H9 (cell line): ENCODE measurements at regions not wholly inside any gene's neighbourhood (a gene's known extent, or its start where the extent isn't known, plus 50 kb on each side); places are given as distances from the start of the nearest gene placed in this dataset.

ENCODE experiments used
- DNase-seq: peaks from one replicate; pipeline ENCODE4 v3.0.0-alpha.2; 2017
- H2AFZ ChIP-seq: one replicate; pipeline ENCODE4 v1.6.1; 2013; ENCODE audit warnings: mild to moderate bottlenecking, low read length, control low read depth, moderate library complexity
- H2AK5ac ChIP-seq: 2 replicates; pipeline ENCODE4 v1.6.1; 2013; ENCODE audit warnings: low read length, control low read depth, mixed read lengths; ENCODE audit not compliant: insufficient read length
- H2BK120ac ChIP-seq: one replicate; pipeline ENCODE4 v1.6.1; 2013; ENCODE audit warnings: low read depth, mild to moderate bottlenecking, low read length, control low read depth, inconsistent platforms; ENCODE audit not compliant: poor library complexity, severe bottlenecking
- H2BK12ac ChIP-seq: 2 replicates; pipeline ENCODE4 v1.6.1; 2013; ENCODE audit warnings: low read length, control low read depth, mixed read lengths, low read depth; ENCODE audit not compliant: insufficient read length
- H2BK15ac ChIP-seq: 2 replicates; pipeline ENCODE4 v1.6.1; 2013; ENCODE audit warnings: low read depth, low read length, control low read depth
- H2BK20ac ChIP-seq: one replicate; pipeline ENCODE4 v1.6.1; 2013; ENCODE audit warnings: low read depth, mild to moderate bottlenecking, low read length, control low read depth, inconsistent platforms; ENCODE audit not compliant: poor library complexity, severe bottlenecking
- H2BK5ac ChIP-seq: 2 replicates; pipeline ENCODE4 v1.6.1; 2013; ENCODE audit warnings: low read length, control low read depth, mixed read lengths; ENCODE audit not compliant: insufficient read length
- H3K14ac ChIP-seq: 2 replicates; pipeline ENCODE4 v1.6.1; 2013; ENCODE audit warnings: low read length, control low read depth; ENCODE audit not compliant: insufficient read depth
- H3K18ac ChIP-seq: 2 replicates; pipeline ENCODE4 v1.6.1; 2013; ENCODE audit warnings: low read depth, mild to moderate bottlenecking, mixed read lengths, low read length, control low read depth; ENCODE audit not compliant: insufficient read length
- H3K23ac ChIP-seq: 2 replicates; pipeline ENCODE4 v1.6.1; 2013; ENCODE audit warnings: low read length, control low read depth, mixed read lengths, low read depth; ENCODE audit not compliant: insufficient read length
- H3K23me2 ChIP-seq: 2 replicates; pipeline ENCODE4 v1.6.1; 2013; ENCODE audit warnings: low read depth, mild to moderate bottlenecking, mixed read lengths, low read length, control low read depth; ENCODE audit not compliant: insufficient read length, poor library complexity, severe bottlenecking
- H3K27ac ChIP-seq: 2 replicates; pipeline ENCODE4 v1.5.1; 2013; ENCODE audit warnings: low read length, control low read depth, mixed read lengths, low read depth; ENCODE audit not compliant: insufficient read length
- H3K27me3 ChIP-seq: 2 replicates; pipeline ENCODE4 v1.6.1; 2013; ENCODE audit warnings: low read length, control low read depth, inconsistent platforms; ENCODE audit not compliant: insufficient read depth
- H3K4ac ChIP-seq: 2 replicates; pipeline ENCODE4 v1.6.1; 2013; ENCODE audit warnings: low read depth, mild to moderate bottlenecking, control low read depth, inconsistent platforms, low read length, moderate library complexity
- H3K4me1 ChIP-seq: 2 replicates; pipeline ENCODE4 v1.6.1; 2013; ENCODE audit warnings: low read length, control low read depth, inconsistent platforms; ENCODE audit not compliant: insufficient read depth
- H3K4me2 ChIP-seq: 2 replicates; pipeline ENCODE4 v1.6.1; 2013; ENCODE audit warnings: low read length, control low read depth, mixed read lengths; ENCODE audit not compliant: insufficient read length, insufficient read depth
- H3K56ac ChIP-seq: 2 replicates; pipeline ENCODE4 v1.6.1; 2013; ENCODE audit warnings: low read depth, mild to moderate bottlenecking, mixed read lengths, low read length, control low read depth; ENCODE audit not compliant: insufficient read length
- H3K79me1 ChIP-seq: 2 replicates; pipeline ENCODE4 v1.6.1; 2013; ENCODE audit warnings: low read depth, mild to moderate bottlenecking, moderate library complexity, low read length, control low read depth, inconsistent platforms; ENCODE audit not compliant: insufficient read depth, poor library complexity, severe bottlenecking
- H3K79me2 ChIP-seq: 2 replicates; pipeline ENCODE4 v1.6.1; 2013; ENCODE audit warnings: low read length, control low read depth, inconsistent platforms; ENCODE audit not compliant: insufficient read depth
- H3K9ac ChIP-seq: 2 replicates; pipeline ENCODE4 v1.6.1; 2013; ENCODE audit warnings: low read length, control low read depth, mixed read lengths; ENCODE audit not compliant: insufficient read length; ENCODE audit errors: extremely low read depth
- H3K9me3 ChIP-seq: one replicate; pipeline ENCODE4 v1.6.1; 2013; ENCODE audit warnings: low read depth, low read length, inconsistent platforms; ENCODE audit not compliant: control insufficient read depth
- H3T11ph ChIP-seq: one replicate; pipeline ENCODE4 v1.6.1; 2013; ENCODE audit warnings: mild to moderate bottlenecking, low read length, control low read depth, inconsistent platforms
- H4K20me1 ChIP-seq: one replicate; pipeline ENCODE4 v1.6.1; 2013; ENCODE audit not compliant: control insufficient read depth, insufficient read length, insufficient read depth
- H4K5ac ChIP-seq: 2 replicates; pipeline ENCODE4 v1.6.1; 2013; ENCODE audit warnings: low read depth, mild to moderate bottlenecking, mixed read lengths, low read length, control low read depth; ENCODE audit not compliant: insufficient read length
- H4K8ac ChIP-seq: replicated peaks from 2 replicates; pipeline ENCODE4 v1.6.1; 2013; ENCODE audit warnings: low read length, control low read depth, mixed read lengths, low read depth; ENCODE audit not compliant: insufficient read length
- H4K91ac ChIP-seq: 2 replicates; pipeline ENCODE4 v1.6.1; 2013; ENCODE audit warnings: low read depth, mild to moderate bottlenecking, moderate library complexity, mixed read lengths, low read length, control low read depth; ENCODE audit not compliant: insufficient read length
- H3K27ac Mint-ChIP-seq, 3 experiments: 2 replicates in 2 of 3; 3 replicates in 1 of 3; pipeline ENCODE4 v1.8.0; 2020 to 2021; ENCODE audit warnings: mixed read lengths in 3 of 3, mild to moderate bottlenecking in 1 of 3, moderate library complexity in 1 of 3
- H3K27me3 Mint-ChIP-seq: 2 replicates; pipeline ENCODE4 v1.8.0; 2021; ENCODE audit warnings: low read depth, mild to moderate bottlenecking, moderate library complexity, mixed read lengths
- H3K36me3 Mint-ChIP-seq, 3 experiments: 2 replicates in 2 of 3; 3 replicates in 1 of 3; pipeline ENCODE4 v1.8.0; 2020 to 2021; ENCODE audit warnings: low read depth in 3 of 3, mixed read lengths in 3 of 3; ENCODE audit not compliant: insufficient read depth in 1 of 3
- H3K4me1 Mint-ChIP-seq, 2 experiments: 2 replicates each; pipeline ENCODE4 v1.8.0; 2020; ENCODE audit warnings: mixed read lengths in 2 of 2
- H3K4me3 Mint-ChIP-seq, 2 experiments: 2 replicates in 1 of 2; 3 replicates in 1 of 2; pipeline ENCODE4 v1.8.0; 2020 to 2021; ENCODE audit warnings: mild to moderate bottlenecking in 2 of 2, mixed read lengths in 2 of 2, moderate library complexity in 1 of 2
- H3K9me3 Mint-ChIP-seq, 2 experiments: 2 replicates in 1 of 2; 3 replicates in 1 of 2; pipeline ENCODE4 v1.8.0; 2020; ENCODE audit warnings: mild to moderate bottlenecking in 2 of 2, mixed read lengths in 2 of 2, moderate library complexity in 1 of 2
- WGBS: extraction: QIAGEN DNeasy Blood & Tissue Kit; methylation state at CpG from one replicate; pipeline ENCODE4 v1.1.7; 2013; ENCODE audit warnings: missing lambda C conversion rate, low lambda C conversion rate, mixed read lengths; ENCODE audit not compliant: insufficient read length; ENCODE audit errors: extremely low coverage; 5-methylcytosine and 5-hydroxymethylcytosine counted together
- TF ChIP-seq, protein P1 (sequence below): fragments of 200-600 bp; sonication (generic); conservative IDR thresholded peaks from 3 replicates; pipeline ENCODE4 v1.8.0; 2021; ENCODE audit warnings: antibody characterized with exemption, mild to moderate bottlenecking

DNA sequence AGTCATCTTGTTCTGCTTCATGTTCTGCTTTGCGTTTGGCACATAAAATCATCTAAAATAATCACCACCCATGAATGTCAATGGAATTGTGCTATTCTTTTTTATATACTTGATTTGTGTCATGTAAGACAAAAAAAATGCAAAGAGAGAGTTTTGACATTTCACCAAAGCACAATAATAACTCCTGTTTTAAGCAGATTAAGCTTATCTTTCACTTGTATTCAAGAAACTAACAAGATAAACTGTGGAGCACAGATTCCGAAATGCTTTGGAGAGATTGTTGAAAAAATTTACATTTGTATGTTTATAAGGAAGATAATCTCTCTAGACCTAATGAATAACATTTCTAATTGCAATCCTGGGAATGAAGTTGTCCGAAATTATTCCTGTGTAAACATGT lies 225.1 kb upstream of the ANXA10 start:
- Mint-ChIP-seq H3K9me3 (peaks cover 0 to 2% of the 10 kb centered on the region in 2 experiments; a peak in 2 of 5 replicates), H3K4me1 (no peaks in the 10 kb centered on the region), H3K27me3 (no peaks in the 10 kb centered on the region), H3K27ac (no peak overlapping the region), H3K36me3 (no peaks in the 10 kb centered on the region; a peak in 1 of 7 replicates), H3K4me3 (no peak overlapping the region)
- Histone ChIP-seq H2AFZ (no peak overlapping the region), H3K23me2 (no peaks in the 10 kb centered on the region), H3K4me1 (no peaks in the 10 kb centered on the region), H2BK120ac (no peak overlapping the region), H4K5ac (no peak overlapping the region), H2BK12ac (no peak overlapping the region), H3K9ac (no peak overlapping the region), H3K27me3 (no peaks in the 10 kb centered on the region), H4K20me1 (no peaks in the 10 kb centered on the region), H3K27ac (no peak overlapping the region), H3K23ac (no peak overlapping the region), H3K79me1 (no peaks in the 10 kb centered on the region), H4K8ac (no peak overlapping the region), H2AK5ac (no peak overlapping the region), H3K79me2 (no peaks in the 10 kb centered on the region), H2BK5ac (no peak overlapping the region), H3K14ac (no peak overlapping the region), H3K18ac (no peak overlapping the region), H3T11ph (no peak overlapping the region), H2BK15ac (no peak overlapping the region), H3K9me3 (no peaks in the 10 kb centered on the region), H3K4ac (no peak overlapping the region), H3K56ac (no peak overlapping the region), H2BK20ac (no peak overlapping the region), H4K91ac (no peak overlapping the region), H3K4me2 (no peak overlapping the region)
- TF ChIP-seq, protein P1, sequence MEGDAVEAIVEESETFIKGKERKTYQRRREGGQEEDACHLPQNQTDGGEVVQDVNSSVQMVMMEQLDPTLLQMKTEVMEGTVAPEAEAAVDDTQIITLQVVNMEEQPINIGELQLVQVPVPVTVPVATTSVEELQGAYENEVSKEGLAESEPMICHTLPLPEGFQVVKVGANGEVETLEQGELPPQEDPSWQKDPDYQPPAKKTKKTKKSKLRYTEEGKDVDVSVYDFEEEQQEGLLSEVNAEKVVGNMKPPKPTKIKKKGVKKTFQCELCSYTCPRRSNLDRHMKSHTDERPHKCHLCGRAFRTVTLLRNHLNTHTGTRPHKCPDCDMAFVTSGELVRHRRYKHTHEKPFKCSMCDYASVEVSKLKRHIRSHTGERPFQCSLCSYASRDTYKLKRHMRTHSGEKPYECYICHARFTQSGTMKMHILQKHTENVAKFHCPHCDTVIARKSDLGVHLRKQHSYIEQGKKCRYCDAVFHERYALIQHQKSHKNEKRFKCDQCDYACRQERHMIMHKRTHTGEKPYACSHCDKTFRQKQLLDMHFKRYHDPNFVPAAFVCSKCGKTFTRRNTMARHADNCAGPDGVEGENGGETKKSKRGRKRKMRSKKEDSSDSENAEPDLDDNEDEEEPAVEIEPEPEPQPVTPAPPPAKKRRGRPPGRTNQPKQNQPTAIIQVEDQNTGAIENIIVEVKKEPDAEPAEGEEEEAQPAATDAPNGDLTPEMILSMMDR = no peak
- no CpG with 5 or more reads among the region's 3 CpGs for WGBS
- DNase-seq = no peak
